Thyroid gland (tissue), 4 donors: ENCODE measurements at regions not wholly inside any gene's neighbourhood (a gene's known extent, or its start where the extent isn't known, plus 50 kb on each side); places are given as distances from the start of the nearest gene placed in this dataset.

Source experiments
- POLR2A ChIP-seq, 2 donors: fragments of 450-650 bp; IDR thresholded peaks; one replicate each; pipeline ENCODE4 v1.6.1; 2017; ENCODE audit warnings: antibody characterized with exemption in 2 of 2, mild to moderate bottlenecking in 2 of 2, moderate library complexity in 1 of 2
- TF ChIP-seq, protein P1 (sequence below), 6 experiments: fragments of 200-600 bp in 3 of 6; fragments of 450-650 bp in 3 of 6; sonication (generic) in 3 of 6; IDR thresholded peaks; one replicate each; pipeline ENCODE4 v1.5.1; 2016 to 2019; ENCODE audit warnings: antibody characterized with exemption in 6 of 6, mild to moderate bottlenecking in 2 of 6, inconsistent platforms in 1 of 6, moderate library complexity in 1 of 6

DNA sequence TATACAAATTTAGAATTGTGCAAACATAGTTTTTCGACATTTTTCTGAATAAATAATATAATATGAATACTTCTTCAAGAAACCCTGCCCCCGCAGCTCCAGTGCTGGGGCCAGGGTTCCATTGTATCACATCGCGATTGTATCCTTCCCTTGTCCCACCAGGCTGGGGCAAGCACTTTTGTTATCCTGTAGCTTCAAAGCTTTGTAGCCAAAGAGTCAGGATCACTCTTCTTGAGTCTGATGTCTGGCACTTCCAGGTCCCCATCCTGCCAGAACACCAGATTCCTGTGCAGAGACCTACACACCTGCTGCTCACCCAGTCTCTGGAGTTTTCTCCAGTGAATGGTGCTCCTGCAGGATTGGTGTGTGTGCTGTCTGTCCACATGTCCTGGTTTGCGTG lies 186.9 kb downstream of the ASB1 start:
- TF ChIP-seq, protein P1, sequence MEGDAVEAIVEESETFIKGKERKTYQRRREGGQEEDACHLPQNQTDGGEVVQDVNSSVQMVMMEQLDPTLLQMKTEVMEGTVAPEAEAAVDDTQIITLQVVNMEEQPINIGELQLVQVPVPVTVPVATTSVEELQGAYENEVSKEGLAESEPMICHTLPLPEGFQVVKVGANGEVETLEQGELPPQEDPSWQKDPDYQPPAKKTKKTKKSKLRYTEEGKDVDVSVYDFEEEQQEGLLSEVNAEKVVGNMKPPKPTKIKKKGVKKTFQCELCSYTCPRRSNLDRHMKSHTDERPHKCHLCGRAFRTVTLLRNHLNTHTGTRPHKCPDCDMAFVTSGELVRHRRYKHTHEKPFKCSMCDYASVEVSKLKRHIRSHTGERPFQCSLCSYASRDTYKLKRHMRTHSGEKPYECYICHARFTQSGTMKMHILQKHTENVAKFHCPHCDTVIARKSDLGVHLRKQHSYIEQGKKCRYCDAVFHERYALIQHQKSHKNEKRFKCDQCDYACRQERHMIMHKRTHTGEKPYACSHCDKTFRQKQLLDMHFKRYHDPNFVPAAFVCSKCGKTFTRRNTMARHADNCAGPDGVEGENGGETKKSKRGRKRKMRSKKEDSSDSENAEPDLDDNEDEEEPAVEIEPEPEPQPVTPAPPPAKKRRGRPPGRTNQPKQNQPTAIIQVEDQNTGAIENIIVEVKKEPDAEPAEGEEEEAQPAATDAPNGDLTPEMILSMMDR (IDR thresholded peaks at IDR 0.05): no peak
- no peak for TF ChIP-seq POLR2A (IDR thresholded peaks at IDR 0.05)
